ENCODE measurements at regions not wholly inside any gene's neighbourhood (a gene's known extent, or its start where the extent isn't known, plus 50 kb on each side); places are given as distances from the start of the nearest gene placed in this dataset.

GRCh38 chr12:126233625-126234024, 1168.4 kb downstream of the AACS start:
- 73% methylated on average over 3 of the region's 3 CpGs for WGBS (ENCODE audit: insufficient coverage)
- Histone ChIP-seq H3K27me3 (replicated peaks in 2 of 5; ENCODE audit: control insufficient read depth in 4 of 5, insufficient read depth in 5 of 5, low read length in 4 of 5) (no peaks in the 10 kb centered on the region), H3K36me3 (ENCODE audit: control insufficient read depth in 4 of 4, insufficient read depth in 4 of 4, low read length in 3 of 4) (no peaks in the 10 kb centered on the region), H3K4me3 (ENCODE audit: control insufficient read depth in 1 of 7, extremely low read depth in 1 of 7, insufficient read depth in 4 of 7, low read depth in 2 of 7, low read length in 6 of 7) (no peak overlapping the region), H3K4me1 (ENCODE audit: control extremely low read depth in 1 of 4, control insufficient read depth in 4 of 4, insufficient read depth in 4 of 4, low read length in 3 of 4) (no peaks in the 10 kb centered on the region), H3K9me3 (ENCODE audit: control extremely low read depth in 1 of 5, control insufficient read depth in 4 of 5, insufficient read depth in 2 of 5, low read depth in 1 of 5, low read length in 4 of 5) (no peaks in the 10 kb centered on the region), H3K27ac (ENCODE audit: insufficient read depth in 1 of 2, low read depth in 1 of 2, low read length in 2 of 2, poor library complexity in 1 of 2, severe bottlenecking in 2 of 2) (no peak overlapping the region)
- no peak for DNase-seq
- ChIA-PET POLR2A (no interaction called here), CTCF (no interaction called here)

GRCh38 chr12:126243814-126244440, 1178.7 kb downstream of the AACS start:
- no peak overlapping the region for H3K4me3 ChIP-seq (ENCODE audit: control insufficient read depth in 1 of 7, extremely low read depth in 1 of 7, insufficient read depth in 4 of 7, low read depth in 2 of 7, low read length in 6 of 7)
- CTCF ChIA-PET = no interaction called here

GRCh38 chr12:126247936-126248335, 1182.7 kb downstream of the AACS start:
- DNase-seq = no peak
- Histone ChIP-seq H3K9me3 (ENCODE audit: control extremely low read depth in 1 of 5, control insufficient read depth in 4 of 5, insufficient read depth in 2 of 5, low read depth in 1 of 5, low read length in 4 of 5) (peaks cover 0 to 2% (median 0%) of the 10 kb centered on the region in 5 experiments), H3K4me3 (ENCODE audit: control insufficient read depth in 1 of 7, extremely low read depth in 1 of 7, insufficient read depth in 4 of 7, low read depth in 2 of 7, low read length in 6 of 7) (no peak overlapping the region), H3K36me3 (ENCODE audit: control insufficient read depth in 4 of 4, insufficient read depth in 4 of 4, low read length in 3 of 4) (no peaks in the 10 kb centered on the region), H3K27me3 (replicated peaks in 2 of 5; ENCODE audit: control insufficient read depth in 4 of 5, insufficient read depth in 5 of 5, low read length in 4 of 5) (no peaks in the 10 kb centered on the region), H3K27ac (ENCODE audit: insufficient read depth in 1 of 2, low read depth in 1 of 2, low read length in 2 of 2, poor library complexity in 1 of 2, severe bottlenecking in 2 of 2) (no peak overlapping the region), H3K4me1 (ENCODE audit: control extremely low read depth in 1 of 4, control insufficient read depth in 4 of 4, insufficient read depth in 4 of 4, low read length in 3 of 4) (no peaks in the 10 kb centered on the region)
- CTCF ChIA-PET = no interaction called here
- POLR2A ChIA-PET = no interaction called here
- no CpG with 5 or more reads among the region's 1 CpG for WGBS (ENCODE audit: insufficient coverage)

More at GRCh38 chr12:126243814-126244440, 1178.7 kb downstream of the AACS start:
- Histone ChIP-seq H3K36me3 (ENCODE audit: control insufficient read depth in 4 of 4, insufficient read depth in 4 of 4, low read length in 3 of 4) (no peaks in the 10 kb centered on the region), H3K27me3 (replicated peaks in 2 of 5; ENCODE audit: control insufficient read depth in 4 of 5, insufficient read depth in 5 of 5, low read length in 4 of 5) (no peaks in the 10 kb centered on the region), H3K9me3 (ENCODE audit: control extremely low read depth in 1 of 5, control insufficient read depth in 4 of 5, insufficient read depth in 2 of 5, low read depth in 1 of 5, low read length in 4 of 5) (no peaks in the 10 kb centered on the region), H3K4me1 (ENCODE audit: control extremely low read depth in 1 of 4, control insufficient read depth in 4 of 4, insufficient read depth in 4 of 4, low read length in 3 of 4) (no peaks in the 10 kb centered on the region), H3K27ac (ENCODE audit: insufficient read depth in 1 of 2, low read depth in 1 of 2, low read length in 2 of 2, poor library complexity in 1 of 2, severe bottlenecking in 2 of 2) (no peak overlapping the region)
- POLR2A ChIA-PET = no interaction called here
- no CpG with 5 or more reads among the region's 4 CpGs for WGBS (ENCODE audit: insufficient coverage)
- DNase-seq = no peak

GRCh38 chr12:126248871-126249403, 1183.7 kb downstream of the AACS start:
- POLR2A ChIA-PET = no interaction called here
- no peaks in the 10 kb centered on the region for H3K36me3 ChIP-seq (ENCODE audit: control insufficient read depth in 4 of 4, insufficient read depth in 4 of 4, low read length in 3 of 4)
- H3K9me3 ChIP-seq (ENCODE audit: control extremely low read depth in 1 of 5, control insufficient read depth in 4 of 5, insufficient read depth in 2 of 5, low read depth in 1 of 5, low read length in 4 of 5) = peaks cover 0 to 2% (median 0%) of the 10 kb centered on the region in 5 experiments
- WGBS (ENCODE audit: insufficient coverage) = 87% methylated on average over 8 of the region's 8 CpGs
- no peak for DNase-seq
- H3K27ac ChIP-seq (ENCODE audit: insufficient read depth in 1 of 2, low read depth in 1 of 2, low read length in 2 of 2, poor library complexity in 1 of 2, severe bottlenecking in 2 of 2) = no peak overlapping the region
- H3K4me3 ChIP-seq (ENCODE audit: control insufficient read depth in 1 of 7, extremely low read depth in 1 of 7, insufficient read depth in 4 of 7, low read depth in 2 of 7, low read length in 6 of 7) = no peak overlapping the region
- no peaks in the 10 kb centered on the region for H3K27me3 ChIP-seq (replicated peaks in 2 of 5; ENCODE audit: control insufficient read depth in 4 of 5, insufficient read depth in 5 of 5, low read length in 4 of 5)
- CTCF ChIA-PET = no interaction called here
- H3K4me1 ChIP-seq (ENCODE audit: control extremely low read depth in 1 of 4, control insufficient read depth in 4 of 4, insufficient read depth in 4 of 4, low read length in 3 of 4) = no peaks in the 10 kb centered on the region

GRCh38 chr12:126258190-126258589, 1193.0 kb downstream of the AACS start:
- Histone ChIP-seq H3K27me3 (replicated peaks in 2 of 5; ENCODE audit: control insufficient read depth in 4 of 5, insufficient read depth in 5 of 5, low read length in 4 of 5) (no peaks in the 10 kb centered on the region), H3K4me3 (ENCODE audit: control insufficient read depth in 1 of 7, extremely low read depth in 1 of 7, insufficient read depth in 4 of 7, low read depth in 2 of 7, low read length in 6 of 7) (no peak overlapping the region), H3K36me3 (ENCODE audit: control insufficient read depth in 4 of 4, insufficient read depth in 4 of 4, low read length in 3 of 4) (no peaks in the 10 kb centered on the region), H3K4me1 (ENCODE audit: control extremely low read depth in 1 of 4, control insufficient read depth in 4 of 4, insufficient read depth in 4 of 4, low read length in 3 of 4) (no peaks in the 10 kb centered on the region), H3K27ac (ENCODE audit: insufficient read depth in 1 of 2, low read depth in 1 of 2, low read length in 2 of 2, poor library complexity in 1 of 2, severe bottlenecking in 2 of 2) (no peak overlapping the region), H3K9me3 (ENCODE audit: control extremely low read depth in 1 of 5, control insufficient read depth in 4 of 5, insufficient read depth in 2 of 5, low read depth in 1 of 5, low read length in 4 of 5) (no peaks in the 10 kb centered on the region)
- no peak for DNase-seq
- POLR2A ChIA-PET = no interaction called here
- CTCF ChIA-PET = no interaction called here
- WGBS (ENCODE audit: insufficient coverage) = 100% methylated on average over 3 of the region's 3 CpGs

GRCh38 chr12:126262829-126263228, 1197.6 kb downstream of the AACS start:
- H3K4me1 ChIP-seq (ENCODE audit: control extremely low read depth in 1 of 4, control insufficient read depth in 4 of 4, insufficient read depth in 4 of 4, low read length in 3 of 4) = no peaks in the 10 kb centered on the region
- 63% methylated on average over 3 of the region's 5 CpGs for WGBS (ENCODE audit: insufficient coverage)
- H3K36me3 ChIP-seq (ENCODE audit: control insufficient read depth in 4 of 4, insufficient read depth in 4 of 4, low read length in 3 of 4) = no peaks in the 10 kb centered on the region
- no peaks in the 10 kb centered on the region for H3K27me3 ChIP-seq (replicated peaks in 2 of 5; ENCODE audit: control insufficient read depth in 4 of 5, insufficient read depth in 5 of 5, low read length in 4 of 5)
- CTCF ChIA-PET = no interaction called here
- H3K9me3 ChIP-seq (ENCODE audit: control extremely low read depth in 1 of 5, control insufficient read depth in 4 of 5, insufficient read depth in 2 of 5, low read depth in 1 of 5, low read length in 4 of 5) = no peaks in the 10 kb centered on the region
- H3K27ac ChIP-seq (ENCODE audit: insufficient read depth in 1 of 2, low read depth in 1 of 2, low read length in 2 of 2, poor library complexity in 1 of 2, severe bottlenecking in 2 of 2) = no peak overlapping the region
- no peak for DNase-seq
- H3K4me3 ChIP-seq (ENCODE audit: control insufficient read depth in 1 of 7, extremely low read depth in 1 of 7, insufficient read depth in 4 of 7, low read depth in 2 of 7, low read length in 6 of 7) = no peak overlapping the region
- POLR2A ChIA-PET = no interaction called here

- Histone ChIP-seq H3K9me3 (ENCODE audit: control extremely low read depth in 1 of 5, control insufficient read depth in 4 of 5, insufficient read depth in 2 of 5, low read depth in 1 of 5, low read length in 4 of 5) (no peaks in the 10 kb centered on the region), H3K4me3 (ENCODE audit: control insufficient read depth in 1 of 7, extremely low read depth in 1 of 7, insufficient read depth in 4 of 7, low read depth in 2 of 7, low read length in 6 of 7) (no peak overlapping the region), H3K36me3 (ENCODE audit: control insufficient read depth in 4 of 4, insufficient read depth in 4 of 4, low read length in 3 of 4) (no peaks in the 10 kb centered on the region), H3K27me3 (replicated peaks in 2 of 5; ENCODE audit: control insufficient read depth in 4 of 5, insufficient read depth in 5 of 5, low read length in 4 of 5) (no peaks in the 10 kb centered on the region), H3K4me1 (ENCODE audit: control extremely low read depth in 1 of 4, control insufficient read depth in 4 of 4, insufficient read depth in 4 of 4, low read length in 3 of 4) (no peaks in the 10 kb centered on the region), H3K27ac (ENCODE audit: insufficient read depth in 1 of 2, low read depth in 1 of 2, low read length in 2 of 2, poor library complexity in 1 of 2, severe bottlenecking in 2 of 2) (no peak overlapping the region)
- 97% methylated on average over 4 of the region's 4 CpGs for WGBS (ENCODE audit: insufficient coverage)
- no peak for DNase-seq
- ChIA-PET CTCF (interaction anchor here (2.4 kb wide), 1 partner anchor 19 kb away, joined by 7 read pairs; no protein-coding TSS in a partner anchor), POLR2A (no interaction called here)
These were observed 1203.0 kb downstream of the AACS start for GRCh38 chr12:126268222-126268621.

Data from common myeloid progenitor, CD34-positive (primary cell).